NT2/D1 (cell line): ENCODE measurements at regions not wholly inside any gene's neighbourhood (a gene's known extent, or its start where the extent isn't known, plus 50 kb on each side); places are given as distances from the start of the nearest gene placed in this dataset.

Experiments
- YY1 ChIP-seq: IDR thresholded peaks from 2 replicates; pipeline ENCODE4 v1.6.1; 2011; ENCODE audit not compliant: insufficient read length, insufficient read depth
- ZNF274 ChIP-seq: IDR thresholded peaks from 2 replicates; pipeline ENCODE4 v1.6.1; 2011; ENCODE audit warnings: mild to moderate bottlenecking, low read depth, low read length

DNA sequence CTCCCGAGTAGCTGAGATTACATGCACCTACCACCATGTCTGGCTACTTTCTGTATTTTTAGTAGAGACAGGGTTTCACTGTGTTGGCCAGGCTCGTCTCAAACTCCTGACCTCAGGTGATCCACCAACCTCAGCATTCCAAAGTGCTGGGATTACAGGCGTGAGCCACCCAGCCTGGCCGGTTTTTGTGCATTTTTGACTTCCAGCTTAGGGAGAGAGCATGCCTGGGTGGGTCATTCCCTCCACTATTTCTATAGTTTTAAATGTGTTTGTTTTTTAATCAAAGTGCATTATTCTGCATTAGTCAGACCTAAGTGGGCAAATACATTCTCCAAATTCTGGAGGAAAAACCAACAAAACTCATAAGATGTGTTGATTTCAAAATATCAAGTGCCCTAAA lies 207.4 kb upstream of the NRIP1 start:
- TF ChIP-seq YY1: no peak
- no peak for TF ChIP-seq ZNF274
